HG02884 (cell line): ENCODE measurements at regions not wholly inside any gene's neighbourhood (a gene's known extent, or its start where the extent isn't known, plus 50 kb on each side); places are given as distances from the start of the nearest gene placed in this dataset.
"Not testable (repeated sequence)": the region's sequence is repeated elsewhere in the genome, so short reads cannot be mapped to it uniquely, and the experiment has no call there.

Experiments used
- ATAC-seq: cut with Tn5 transposase; IDR thresholded peaks from one replicate; pipeline ENCODE4 v1.9.1; 2021; ENCODE audit warnings: mild to moderate bottlenecking, moderate library complexity; ENCODE audit not compliant: unreplicated experiment

- no peak for ATAC-seq
These were observed 621.5 kb upstream of the ADGRL2 start for GRCh38 chr1:81179242-81179641.

GRCh38 chr1:81178431-81179093 lies 622.2 kb upstream of the ADGRL2 start:
- not testable (repeated sequence) for ATAC-seq

GRCh38 chr1:81174811-81175476 lies 625.8 kb upstream of the ADGRL2 start:
- ATAC-seq = no peak

GRCh38 chr1:81174052-81174451 lies 626.7 kb upstream of the ADGRL2 start:
- ATAC-seq = no peak

GRCh38 chr1:81172483-81172882 lies 628.3 kb upstream of the ADGRL2 start:
- no peak for ATAC-seq

- ATAC-seq = no peak
These were observed 630.0 kb upstream of the ADGRL2 start for GRCh38 chr1:81170721-81171120.

- no peak for ATAC-seq
These were observed 634.8 kb upstream of the ADGRL2 start for GRCh38 chr1:81165963-81166362.

- ATAC-seq = no peak
These were observed 640.0 kb upstream of the ADGRL2 start for GRCh38 chr1:81160696-81161095.

GRCh38 chr1:81158592-81158991 lies 642.1 kb upstream of the ADGRL2 start:
- no peak for ATAC-seq

GRCh38 chr1:81157686-81158085 lies 643.0 kb upstream of the ADGRL2 start:
- no peak for ATAC-seq

GRCh38 chr1:81156887-81157286 lies 643.8 kb upstream of the ADGRL2 start:
- no peak for ATAC-seq

GRCh38 chr1:81155131-81155530 lies 645.6 kb upstream of the ADGRL2 start:
- ATAC-seq = no peak

- no peak for ATAC-seq
These were observed 649.5 kb upstream of the ADGRL2 start for GRCh38 chr1:81151206-81151605.

GRCh38 chr1:81149649-81150325 lies 650.9 kb upstream of the ADGRL2 start:
- no peak for ATAC-seq

- ATAC-seq = no peak
These were observed 656.4 kb upstream of the ADGRL2 start for GRCh38 chr1:81144240-81144825.

- ATAC-seq = no peak
These were observed 658.5 kb upstream of the ADGRL2 start for GRCh38 chr1:81142099-81142826.

- no peak for ATAC-seq
These were observed 665.2 kb upstream of the ADGRL2 start for GRCh38 chr1:81135524-81135923.

GRCh38 chr1:81129776-81130175 lies 671.0 kb upstream of the ADGRL2 start:
- no peak for ATAC-seq

- ATAC-seq = no peak
These were observed 671.4 kb upstream of the ADGRL2 start for GRCh38 chr1:81129366-81129765.

GRCh38 chr1:81128079-81128478 lies 672.7 kb upstream of the ADGRL2 start:
- ATAC-seq = no peak

- no peak for ATAC-seq
These were observed 673.6 kb upstream of the ADGRL2 start for GRCh38 chr1:81126989-81127581.
